Cardiac fibroblast (primary cell): ENCODE measurements at regions not wholly inside any gene's neighbourhood (a gene's known extent, or its start where the extent isn't known, plus 50 kb on each side); places are given as distances from the start of the nearest gene placed in this dataset.

ENCODE experiments used
- DNase-seq, 2 donors: peaks; one replicate each; pipeline versions ENCODE4 v3.0.0 to v3.0.0-alpha.2; 2010; ENCODE audit warnings: low read depth in 2 of 2
- H3K4me3 ChIP-seq, 2 donors: replicated peaks in 1 of 2; 1 replicate in 1 of 2; 2 replicates in 1 of 2; pipeline ENCODE4 v1.5.1; 2011; ENCODE audit warnings: low read depth in 2 of 2, low read length in 2 of 2, mild to moderate bottlenecking in 2 of 2, moderate library complexity in 1 of 2
- CTCF ChIP-seq: IDR thresholded peaks from one replicate; pipeline ENCODE4 v1.5.1; 2011; ENCODE audit warnings: low read depth, mild to moderate bottlenecking, low read length, inconsistent platforms

DNA sequence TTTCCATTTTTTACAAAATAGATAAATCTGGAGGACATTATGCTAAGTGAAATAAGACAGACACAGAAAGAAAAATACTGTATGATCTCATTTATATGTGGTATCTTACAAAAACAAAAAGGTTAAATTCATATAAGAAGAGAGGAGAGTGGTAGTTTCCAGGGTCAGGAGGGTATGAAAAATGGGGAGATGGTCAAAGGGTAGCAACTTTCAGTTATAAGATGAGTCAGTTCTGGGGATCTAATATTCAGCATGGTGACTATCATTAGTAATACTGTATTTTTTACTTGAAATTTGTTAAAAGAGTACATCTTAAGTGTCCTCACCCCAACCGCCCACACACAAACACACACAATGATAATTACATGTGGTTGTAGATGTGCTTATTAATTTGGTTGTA lies 1250.1 kb downstream of the SORCS1 start:
- no peak for DNase-seq
- no peak for TF ChIP-seq CTCF
- H3K4me3 ChIP-seq: no peak overlapping the region

- no peak for DNase-seq
- no peak overlapping the region for H3K4me3 ChIP-seq
- TF ChIP-seq CTCF: no peak
These were observed 1255.8 kb downstream of the SORCS1 start for GRCh38 chr10:105908701-105909100.

GRCh38 chr10:105885495-105885894 lies 1244.4 kb downstream of the SORCS3 start:
- no peak for TF ChIP-seq CTCF
- no peak overlapping the region for H3K4me3 ChIP-seq
- no peak for DNase-seq

GRCh38 chr10:105879401-105879800 lies 1238.3 kb downstream of the SORCS3 start:
- TF ChIP-seq CTCF: no peak

GRCh38 chr10:105875050-105875449 lies 1234.0 kb downstream of the SORCS3 start:
- no peak for TF ChIP-seq CTCF
- DNase-seq: no peak
- H3K4me3 ChIP-seq: no peak overlapping the region

More at GRCh38 chr10:105879401-105879800, 1238.3 kb downstream of the SORCS3 start:
- no peak overlapping the region for H3K4me3 ChIP-seq
- no peak for DNase-seq

- DNase-seq: no peak
- H3K4me3 ChIP-seq: no peak overlapping the region
- TF ChIP-seq CTCF: no peak
These were observed 1231.6 kb downstream of the SORCS3 start for GRCh38 chr10:105872665-105873064.

- no peak for TF ChIP-seq CTCF
- no peak overlapping the region for H3K4me3 ChIP-seq
- DNase-seq: no peak
These were observed 1227.8 kb downstream of the SORCS3 start for GRCh38 chr10:105868935-105869334.
